ENCODE measurements at regions not wholly inside any gene's neighbourhood (a gene's known extent, or its start where the extent isn't known, plus 50 kb on each side); places are given as distances from the start of the nearest gene placed in this dataset.
"Not testable (repeated sequence)": the region's sequence is repeated elsewhere in the genome, so short reads cannot be mapped to it uniquely, and the experiment has no call there.

- DNase-seq: no peak
Observed at GRCh38 chr7:131844369-131844768, 287.9 kb upstream of the PODXL start.

GRCh38 chr7:131843898-131844331 is 287.5 kb upstream of the PODXL start:
- no peak for DNase-seq

GRCh38 chr7:131839967-131840690 is 283.7 kb upstream of the PODXL start:
- DNase-seq: no peak

- no peak for DNase-seq
Observed at GRCh38 chr7:131836733-131837132, 280.3 kb upstream of the PODXL start.

GRCh38 chr7:131835141-131835540 is 278.7 kb upstream of the PODXL start:
- no peak for DNase-seq

- no peak for DNase-seq
Observed at GRCh38 chr7:131830681-131831080, 274.3 kb upstream of the PODXL start.

- DNase-seq: no peak
Observed at GRCh38 chr7:131829947-131830558, 273.6 kb upstream of the PODXL start.

GRCh38 chr7:131827421-131827820 is 271.0 kb upstream of the PODXL start:
- no peak for DNase-seq

- no peak for DNase-seq
Observed at GRCh38 chr7:131826960-131827359, 270.5 kb upstream of the PODXL start.

- DNase-seq: not testable (repeated sequence)
Observed at GRCh38 chr7:131823961-131824440, 267.6 kb upstream of the PODXL start.

- DNase-seq: no peak
Observed at GRCh38 chr7:131819891-131820290, 263.5 kb upstream of the PODXL start.

- DNase-seq: no peak
Observed at GRCh38 chr7:131816391-131817007, 260.1 kb upstream of the PODXL start.

GRCh38 chr7:131808736-131809135 is 252.3 kb upstream of the PODXL start:
- no peak for DNase-seq

GRCh38 chr7:131808156-131808555 is 251.7 kb upstream of the PODXL start:
- DNase-seq: not testable (repeated sequence)

- no peak for DNase-seq
Observed at GRCh38 chr7:131803816-131804215, 247.4 kb upstream of the PODXL start.

GRCh38 chr7:131802195-131802864 is 245.9 kb upstream of the PODXL start:
- no peak for DNase-seq

- no peak for DNase-seq
Observed at GRCh38 chr7:131800531-131800930, 244.1 kb upstream of the PODXL start.

GRCh38 chr7:131800008-131800407 is 243.6 kb upstream of the PODXL start:
- DNase-seq: no peak

GRCh38 chr7:131797841-131798240 is 241.4 kb upstream of the PODXL start:
- DNase-seq: no peak

- DNase-seq: no peak
Observed at GRCh38 chr7:131795400-131795799, 239.0 kb upstream of the PODXL start.

- DNase-seq: no peak
Observed at GRCh38 chr7:131792311-131792710, 235.9 kb upstream of the PODXL start.

GRCh38 chr7:131787101-131787500 is 230.7 kb upstream of the PODXL start:
- no peak for DNase-seq

- DNase-seq: no peak
Observed at GRCh38 chr7:131786204-131786603, 229.8 kb upstream of the PODXL start.

- DNase-seq: no peak
Observed at GRCh38 chr7:131778601-131779000, 222.2 kb upstream of the PODXL start.

All from NCI-H2107 (cell line).